HG03103 (cell line): ENCODE measurements at regions not wholly inside any gene's neighbourhood (a gene's known extent, or its start where the extent isn't known, plus 50 kb on each side); places are given as distances from the start of the nearest gene placed in this dataset.
"Not testable (repeated sequence)": the region's sequence is repeated elsewhere in the genome, so short reads cannot be mapped to it uniquely, and the experiment has no call there.

Experiments used
- ATAC-seq: cut with Tn5 transposase; IDR thresholded peaks from one replicate; pipeline ENCODE4 v1.9.1; 2021; ENCODE audit warnings: low read depth; ENCODE audit not compliant: unreplicated experiment

DNA sequence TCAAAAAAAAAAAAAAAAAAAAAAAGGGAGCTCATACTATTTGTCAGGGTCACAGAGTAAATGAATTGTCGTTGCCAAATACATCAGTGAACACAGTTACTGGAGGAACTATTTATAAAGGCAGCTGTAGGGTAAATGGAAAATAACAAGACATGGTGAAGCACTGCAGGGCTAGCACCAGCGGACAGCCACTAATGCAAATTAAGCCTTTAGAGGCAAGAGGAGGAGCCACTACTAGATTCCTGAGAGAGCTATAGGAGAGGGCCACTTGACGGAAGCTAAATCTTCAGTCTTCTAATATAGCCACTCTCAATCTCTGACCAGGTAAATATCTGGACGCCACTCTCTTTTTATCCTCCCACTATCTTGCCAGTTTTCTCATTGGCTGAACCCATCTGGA is 801.2 kb upstream of the GOT2 start:
- no peak for ATAC-seq

DNA sequence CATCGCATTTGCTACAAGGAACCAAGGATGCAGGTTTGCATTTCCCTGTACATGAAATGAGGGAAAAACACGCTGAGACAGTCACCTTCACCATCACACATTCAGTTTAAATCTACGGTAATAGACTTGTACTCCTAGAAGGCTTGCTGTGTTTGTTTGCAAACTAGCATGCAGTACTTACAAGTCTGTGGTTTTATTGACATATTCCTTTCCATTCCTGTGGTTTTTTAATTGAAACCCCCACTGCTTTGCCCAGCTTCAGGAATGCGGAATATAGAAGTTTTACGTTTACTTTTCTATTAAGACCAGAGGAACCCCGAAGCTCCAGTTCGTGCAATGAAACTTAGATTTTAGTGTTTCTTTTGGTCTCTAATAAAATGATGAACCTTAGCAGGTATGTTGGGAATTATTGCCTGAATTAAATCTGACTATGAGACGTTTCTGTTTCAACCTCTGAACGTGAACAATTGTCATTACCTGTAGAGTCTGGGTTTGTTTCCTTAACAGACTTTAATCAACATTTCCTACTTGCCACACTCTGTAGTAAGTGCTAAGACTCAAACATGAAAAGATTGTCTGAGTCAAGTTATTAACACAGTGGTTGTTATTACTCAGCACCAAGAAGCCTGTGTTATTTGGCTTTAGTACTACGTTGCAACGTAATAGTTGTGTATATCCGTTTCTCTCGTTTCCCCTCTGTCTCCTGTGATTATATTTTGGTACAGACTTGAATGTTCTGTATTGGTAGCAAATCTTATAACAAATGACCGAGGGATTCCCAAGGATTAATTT is 793.3 kb upstream of the GOT2 start:
- ATAC-seq, result no peak

DNA sequence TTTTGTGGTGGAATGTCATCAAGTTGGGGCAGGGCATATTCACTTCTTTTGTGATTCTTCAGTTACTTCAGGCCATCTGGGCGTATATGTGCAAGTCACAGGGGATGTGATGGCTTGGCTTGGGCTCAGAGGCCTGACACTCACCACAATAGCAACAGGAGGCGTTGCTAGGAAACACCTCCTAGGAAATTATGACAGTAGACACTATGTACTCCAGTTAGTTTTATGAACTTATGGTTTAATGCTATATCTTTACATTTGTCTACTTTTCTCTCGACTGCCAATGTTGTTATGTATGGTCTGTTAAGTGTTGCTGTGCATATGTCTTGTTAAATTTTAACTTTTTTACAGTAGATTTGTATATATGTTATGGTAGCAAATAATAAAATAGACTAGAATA is 788.7 kb upstream of the GOT2 start:
- no peak for ATAC-seq

DNA sequence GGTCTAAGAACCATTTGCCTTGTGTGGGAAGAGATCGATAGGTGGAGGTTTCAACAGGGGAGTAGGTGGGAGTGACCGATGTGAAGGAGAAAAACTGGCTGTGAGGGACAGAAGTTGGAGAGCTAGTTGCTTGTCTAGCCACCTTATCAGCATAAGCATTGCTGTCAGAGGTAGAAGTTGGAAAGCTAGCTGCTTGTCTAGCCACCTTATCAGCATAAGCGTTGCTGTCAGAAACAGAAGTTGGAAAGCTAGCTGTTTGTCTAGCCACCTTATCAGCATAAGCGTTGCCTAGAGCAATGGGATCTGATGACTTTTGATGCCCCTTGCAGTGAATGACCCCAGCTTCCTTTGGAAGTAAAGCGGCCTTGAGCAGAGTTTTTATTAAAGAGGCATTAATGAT is 784.6 kb upstream of the GOT2 start:
- not testable (repeated sequence) for ATAC-seq

DNA sequence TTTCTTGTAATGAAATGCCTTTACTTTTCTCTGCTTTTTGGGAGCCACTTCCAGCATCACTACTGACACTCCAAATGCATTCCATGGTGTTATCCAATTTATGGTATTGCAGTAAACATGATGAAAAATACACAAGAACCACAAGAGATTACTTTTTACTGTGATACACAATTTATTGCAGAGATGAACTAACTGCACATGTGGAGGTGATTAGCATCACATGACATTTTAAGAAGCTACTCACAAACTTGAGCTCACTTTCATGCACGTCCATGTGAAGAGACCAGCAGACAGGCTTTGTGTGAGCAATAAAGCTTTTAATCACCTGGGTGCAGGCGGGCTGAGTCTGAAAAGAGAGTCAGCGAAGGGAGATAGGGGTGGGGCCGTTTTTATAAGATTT is 780.5 kb upstream of the GOT2 start:
- ATAC-seq, result no peak

DNA sequence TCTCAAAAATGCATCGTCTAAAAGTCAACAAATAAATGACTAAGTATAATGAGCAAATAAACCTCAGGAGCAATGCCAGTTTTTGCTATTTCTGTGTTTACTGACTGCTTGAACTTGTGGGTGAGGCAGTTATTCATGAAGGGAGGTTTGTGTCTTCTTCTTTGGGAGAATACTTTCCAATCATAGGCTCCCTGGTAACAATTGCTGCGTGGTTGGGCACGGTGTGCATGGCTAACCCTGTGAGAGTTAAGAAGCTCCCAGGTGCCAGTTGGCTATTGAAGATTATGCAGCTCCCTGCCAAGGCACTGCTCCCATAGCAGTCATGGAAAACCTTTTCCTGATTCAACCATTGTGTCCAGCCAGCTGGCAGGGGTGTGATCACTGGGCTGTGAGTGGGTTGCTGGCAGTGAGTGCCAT is 775.9 kb upstream of the GOT2 start:
- ATAC-seq, result no peak

DNA sequence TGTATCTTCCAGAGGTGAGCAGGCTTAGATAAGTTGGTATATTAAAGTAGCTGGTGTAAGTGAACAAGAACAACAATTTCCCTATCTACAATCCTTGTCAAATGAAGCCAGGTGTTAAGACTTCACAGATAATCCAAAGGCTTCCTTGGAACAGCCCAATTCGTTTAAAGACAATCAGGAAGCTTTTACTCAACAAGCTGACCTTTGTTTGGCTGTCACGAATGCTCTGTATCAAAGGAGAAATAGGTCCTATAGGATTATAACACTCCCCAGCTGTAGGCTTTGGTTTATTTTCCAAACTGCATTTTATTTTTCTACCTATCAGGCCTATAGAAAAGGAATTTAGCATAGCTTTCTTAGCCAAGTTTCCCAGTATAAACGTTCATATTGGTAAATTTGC is 766.5 kb upstream of the GOT2 start:
- ATAC-seq, result no peak

DNA sequence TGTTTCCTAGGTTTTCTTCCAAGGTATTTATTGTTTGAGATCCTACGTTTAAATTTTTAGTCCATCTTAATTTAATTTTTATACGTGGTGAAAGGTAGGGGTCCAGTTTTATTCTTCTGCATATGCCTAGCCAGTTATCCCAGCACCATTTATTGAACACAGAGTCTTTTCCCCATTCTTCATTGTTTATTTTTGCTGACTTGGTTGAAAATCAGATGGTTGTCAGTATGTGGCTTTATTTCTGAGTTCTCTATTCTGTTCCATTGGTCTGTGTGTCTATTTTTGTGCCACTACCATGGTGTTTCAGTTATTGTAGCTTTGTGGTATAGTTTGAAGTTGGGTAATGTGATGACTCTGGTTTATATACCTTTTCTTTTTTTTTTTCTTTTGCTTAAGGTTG is 753.0 kb upstream of the GOT2 start:
- no peak for ATAC-seq

DNA sequence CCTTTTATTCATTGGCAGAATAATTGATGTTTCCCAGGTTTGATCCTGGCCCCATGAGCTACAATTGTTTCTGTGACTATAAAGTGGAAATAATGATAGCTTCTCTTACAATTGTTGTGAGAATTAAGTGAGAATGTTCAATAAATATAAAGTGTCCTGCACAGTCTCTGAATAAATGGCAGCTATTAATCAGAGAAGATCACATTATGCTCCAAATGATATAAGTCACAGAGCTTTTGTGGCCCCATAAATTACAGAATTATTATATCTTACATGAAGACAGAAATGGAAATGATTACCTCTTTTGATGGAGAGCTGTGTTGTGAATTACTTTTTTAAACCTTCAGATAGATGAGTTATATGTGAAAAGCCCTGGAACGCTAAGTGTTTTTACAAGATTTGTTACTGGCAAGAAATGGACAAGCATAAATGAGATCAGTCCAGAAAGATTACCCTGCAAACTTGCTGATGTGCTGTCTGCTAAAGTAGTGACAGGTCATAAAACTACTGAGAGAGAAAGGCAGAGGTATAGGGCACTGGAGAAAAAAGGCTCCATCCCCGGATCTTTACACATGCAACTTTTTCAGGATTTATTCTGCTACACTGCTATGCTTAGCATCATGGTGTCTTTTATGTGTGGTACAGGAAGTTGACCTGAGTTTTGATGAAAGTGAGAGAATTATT is 750.9 kb upstream of the GOT2 start:
- ATAC-seq, result no peak

DNA sequence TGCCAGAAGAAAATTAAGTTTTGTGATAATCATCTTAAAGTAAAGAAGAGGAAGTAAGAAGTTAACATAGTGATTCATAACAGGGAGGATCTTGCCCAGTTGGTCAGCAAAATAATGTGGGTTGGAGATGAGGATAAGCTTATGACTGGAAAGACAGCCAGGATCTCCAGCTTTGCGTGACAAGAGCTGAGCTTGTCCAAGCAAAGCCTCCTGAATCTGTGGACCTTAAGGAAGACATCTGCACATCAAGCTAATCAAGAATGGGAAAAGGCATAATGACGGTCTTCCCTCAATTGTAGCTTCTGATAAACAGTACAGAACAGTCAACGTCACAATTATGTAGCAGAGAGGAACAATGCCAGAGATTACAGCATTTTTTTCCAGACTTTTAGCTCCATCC is 744.7 kb upstream of the GOT2 start:
- no peak for ATAC-seq

DNA sequence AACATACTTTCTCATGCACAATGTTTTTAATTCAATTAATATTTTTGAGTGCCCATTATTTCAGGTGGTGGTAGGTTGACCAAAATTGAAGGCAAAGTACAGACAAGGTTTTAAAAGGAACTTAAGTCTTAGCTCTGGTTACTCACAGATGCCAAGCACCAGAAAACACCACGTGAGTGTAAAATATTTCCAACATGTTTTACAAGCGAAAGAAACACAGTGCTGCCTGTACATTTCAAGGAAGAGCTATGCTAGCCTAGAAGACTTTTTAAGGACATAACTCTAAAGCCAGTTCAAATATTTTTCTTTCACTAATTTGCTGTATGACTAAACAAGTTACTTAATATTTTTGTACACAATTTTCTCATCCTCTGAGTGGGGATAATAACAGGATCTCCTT is 736.4 kb upstream of the GOT2 start:
- ATAC-seq, result no peak

DNA sequence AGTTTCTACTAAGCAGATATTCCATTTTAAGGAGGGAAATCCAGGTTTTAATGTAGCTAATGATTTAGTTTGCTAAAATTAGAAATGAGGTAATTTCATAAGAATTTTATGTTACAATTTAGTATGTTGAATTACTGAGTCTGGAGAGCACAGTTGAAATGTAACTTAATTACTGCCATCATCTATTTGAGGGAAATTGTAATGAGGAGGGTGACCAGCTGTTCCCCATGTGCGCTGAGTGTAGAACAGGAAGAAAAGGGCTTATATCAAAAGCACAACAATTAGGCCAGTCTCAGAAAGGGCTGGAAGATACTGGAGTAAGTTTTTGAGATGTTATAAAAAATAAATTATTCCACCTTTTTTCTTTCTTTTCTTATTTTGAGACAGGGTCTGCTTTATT is 735.1 kb upstream of the GOT2 start:
- ATAC-seq, result no peak

DNA sequence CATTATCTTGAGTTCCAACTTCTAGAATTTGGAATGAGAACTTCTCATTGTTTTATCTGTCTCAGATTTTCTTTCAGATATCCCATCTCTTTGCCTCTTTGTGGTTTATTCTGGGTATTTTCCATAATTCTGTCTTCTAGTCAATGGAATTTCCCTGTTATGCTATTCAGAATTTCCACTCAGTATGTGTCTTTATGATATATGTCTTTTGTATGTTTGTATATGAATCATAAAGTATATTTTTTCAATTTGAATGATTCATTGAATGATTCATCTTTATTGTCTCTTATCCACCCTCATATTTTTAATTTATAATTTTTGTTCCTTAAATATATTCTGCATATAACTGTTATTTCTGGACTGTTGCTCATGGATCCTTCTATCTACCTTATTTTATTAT is 729.7 kb upstream of the GOT2 start:
- no peak for ATAC-seq

DNA sequence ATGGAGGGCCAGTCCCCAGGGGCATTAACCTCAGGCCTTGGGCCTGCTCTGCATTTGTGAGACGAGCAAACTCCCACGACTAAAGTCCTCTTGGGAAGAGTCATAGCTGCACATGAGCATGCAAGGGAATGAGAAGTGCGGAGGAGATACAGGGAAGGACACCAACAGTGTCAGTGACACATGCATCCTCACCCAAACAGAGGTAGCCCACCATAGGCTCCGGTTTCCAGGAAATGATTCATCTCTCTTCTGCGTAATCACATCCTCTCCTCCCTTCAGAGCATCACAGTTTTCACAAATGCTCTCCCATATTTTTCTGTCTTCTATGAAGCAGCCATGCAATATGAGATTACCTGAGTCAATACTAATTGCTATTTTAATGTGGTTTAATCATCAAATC is 725.7 kb upstream of the GOT2 start:
- no peak for ATAC-seq

DNA sequence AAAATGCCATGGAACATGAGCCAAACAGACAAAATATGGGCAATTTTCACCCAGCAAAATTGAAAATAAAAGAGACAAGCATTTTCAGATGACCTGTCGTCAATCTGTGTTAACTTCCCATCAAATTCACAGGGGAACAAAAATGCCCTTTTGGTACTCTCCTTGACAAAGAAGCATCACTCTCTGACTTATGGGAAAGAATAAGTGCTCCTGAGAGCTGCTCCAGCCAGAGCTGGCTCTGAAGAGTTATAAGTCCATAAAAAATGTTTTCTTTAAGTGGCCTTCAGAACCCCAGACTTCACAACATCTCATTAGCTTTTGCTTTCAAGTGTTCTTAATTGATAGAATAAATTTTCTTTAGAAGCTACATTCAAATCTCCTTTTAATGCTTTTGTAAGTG is 721.4 kb upstream of the GOT2 start:
- no peak for ATAC-seq

DNA sequence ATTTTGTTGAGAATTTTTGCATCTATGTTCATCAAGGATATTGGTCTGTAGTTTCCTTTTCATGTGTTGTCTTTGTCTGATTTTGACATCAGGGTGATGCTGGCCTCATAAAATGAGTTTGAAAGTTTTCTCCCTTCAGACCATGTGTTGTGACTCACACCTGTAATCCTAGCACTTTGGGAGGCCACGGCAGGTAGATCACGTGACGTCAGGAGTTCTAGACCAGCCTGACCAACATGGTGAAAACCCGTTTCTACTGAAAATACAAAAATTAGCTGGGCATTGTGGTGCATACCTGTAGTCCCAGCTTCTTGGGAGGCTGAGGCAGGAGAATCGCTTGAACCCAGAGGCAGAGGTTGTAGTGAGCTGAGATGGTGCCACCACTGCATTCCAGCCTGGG is 716.4 kb upstream of the GOT2 start:
- not testable (repeated sequence) for ATAC-seq

DNA sequence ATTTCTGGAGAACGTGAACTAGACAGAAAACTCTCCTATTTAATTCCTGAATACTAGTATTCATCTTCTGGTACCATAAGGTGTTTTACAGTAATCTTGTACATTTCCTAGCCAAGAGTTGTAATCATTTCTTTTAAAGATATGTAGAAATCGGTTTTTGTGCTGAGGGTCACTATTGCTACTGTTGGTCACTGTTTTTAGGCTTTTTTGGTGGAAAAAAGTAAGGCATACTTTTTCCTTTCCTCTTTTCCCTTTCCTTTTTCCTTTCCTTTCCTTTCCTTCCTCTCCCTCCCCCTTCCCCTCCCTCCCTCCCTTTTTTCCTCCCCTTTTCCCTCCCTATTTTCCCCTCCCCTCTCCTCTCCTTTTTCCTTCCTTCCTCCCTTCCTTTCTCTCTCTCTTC is 706.4 kb upstream of the GOT2 start:
- no peak for ATAC-seq

DNA sequence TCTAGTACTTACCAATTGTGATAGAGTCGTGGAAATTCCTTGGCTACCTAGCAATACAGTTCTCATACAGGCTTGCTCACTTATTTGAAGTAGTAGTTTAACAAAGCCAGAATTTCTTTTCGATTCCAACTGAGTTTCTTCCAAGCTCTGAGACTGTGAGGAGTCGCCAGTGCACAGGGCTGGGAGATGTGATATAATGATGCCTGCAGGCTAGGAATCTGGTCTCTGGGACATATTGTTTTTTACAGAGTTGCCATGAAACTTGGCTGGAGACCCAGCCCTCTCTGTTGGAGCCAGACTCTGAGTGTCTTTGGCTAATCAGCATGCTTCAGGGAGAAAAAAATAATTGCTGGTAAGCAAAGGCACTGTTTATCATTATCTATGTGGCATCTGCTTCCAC is 698.8 kb upstream of the GOT2 start:
- ATAC-seq, result no peak

DNA sequence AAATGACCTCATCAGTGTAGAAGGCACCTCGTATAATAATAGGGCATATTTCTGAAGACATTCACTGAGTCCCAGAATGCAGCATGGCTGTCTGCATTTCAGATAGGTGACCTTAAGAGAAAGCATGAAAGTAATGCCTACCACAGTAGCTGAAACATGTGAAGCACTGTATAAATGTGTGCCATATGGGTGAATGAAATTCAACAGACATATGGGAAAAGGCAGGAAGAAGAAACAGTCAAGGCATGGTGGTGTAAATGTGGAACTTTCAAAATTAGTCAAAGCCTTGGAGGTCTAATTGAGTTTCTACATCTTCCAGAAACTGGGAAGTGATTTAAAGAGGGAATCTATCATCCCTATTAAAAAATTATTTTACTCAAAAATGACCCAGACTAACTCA is 698.2 kb upstream of the GOT2 start:
- ATAC-seq, result no peak

DNA sequence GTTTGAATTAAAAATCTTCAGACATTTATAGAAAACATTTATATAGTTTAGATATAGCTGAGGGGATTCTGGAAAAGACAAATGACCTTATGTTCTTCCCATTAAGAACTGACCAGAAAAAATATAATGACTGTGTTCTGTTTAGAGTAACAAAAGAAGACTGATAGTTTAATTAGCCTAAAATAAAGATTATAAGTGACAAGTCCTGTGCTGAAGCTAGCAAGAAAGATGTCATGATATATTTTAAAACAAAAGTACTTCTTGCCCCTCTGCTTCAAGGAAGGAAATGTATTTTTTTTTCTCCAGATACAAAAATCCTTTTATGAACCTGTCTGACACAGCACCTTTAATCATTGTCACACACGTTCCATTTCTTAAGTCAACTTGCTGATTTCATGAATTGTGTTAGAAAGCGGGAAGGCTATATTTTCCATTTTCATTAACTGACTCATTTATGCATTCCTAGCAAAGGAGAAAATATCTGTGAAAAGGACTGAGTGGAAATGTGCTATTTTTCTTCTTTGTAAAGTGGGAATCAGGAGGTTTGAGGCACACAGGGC is 690.7 kb upstream of the GOT2 start:
- ATAC-seq, result no peak

DNA sequence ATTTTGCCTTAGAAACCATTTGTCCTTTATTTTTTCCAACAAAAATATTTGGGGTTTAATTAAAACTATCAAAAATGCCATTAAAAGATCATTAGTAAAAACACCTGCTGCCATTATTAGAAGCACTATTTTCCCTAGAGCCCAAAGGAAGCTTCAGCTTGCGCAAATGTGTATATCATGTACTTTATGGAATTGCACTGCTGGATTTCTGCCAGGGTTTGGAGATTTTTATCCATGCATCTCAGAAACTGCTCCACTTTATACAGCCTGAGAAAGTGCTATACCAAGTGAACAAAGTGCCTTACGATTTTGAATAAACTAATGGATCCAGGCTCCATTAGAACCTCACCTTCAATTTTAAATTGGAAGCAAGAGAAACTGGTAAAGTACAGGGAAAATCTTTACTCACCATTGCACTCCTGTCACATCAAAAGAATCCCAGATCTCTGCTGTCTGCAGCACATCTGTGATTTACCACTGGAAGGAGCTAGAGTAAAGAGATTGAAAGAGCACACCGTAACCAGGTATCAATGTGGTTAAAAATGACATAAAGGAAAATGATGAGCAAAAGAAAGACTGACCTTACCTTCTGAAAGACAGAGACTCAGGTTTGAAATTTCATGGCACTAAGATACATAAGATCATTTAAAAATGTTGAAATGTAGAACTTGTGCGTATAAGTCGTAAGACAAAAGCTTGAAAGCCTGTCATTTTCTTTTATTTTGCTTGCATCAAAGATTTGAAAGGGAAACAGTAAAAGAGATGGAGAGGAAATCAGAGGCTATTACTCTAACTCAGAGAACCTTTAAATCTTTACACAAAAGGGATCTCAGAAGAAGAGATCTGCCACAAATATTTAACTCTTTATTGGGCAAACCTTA is 678.1 kb upstream of the GOT2 start:
- ATAC-seq, result no peak
